H1 (cell line): ENCODE measurements at regions not wholly inside any gene's neighbourhood (a gene's known extent, or its start where the extent isn't known, plus 50 kb on each side); places are given as distances from the start of the nearest gene placed in this dataset.

Source experiments
- CTCF ChIA-PET: fragments of 300-600 bp; sonication (Branson Sonifier 250); formaldehyde crosslinking; loops from one replicate; lab custom pipeline; 2021; ENCODE audit not compliant: partially characterized antibody; lab: Charles Lee
- POLR2A ChIA-PET: fragments of 300-600 bp; sonication (Branson Sonifier 250); formaldehyde crosslinking; loops from one replicate; lab custom pipeline; 2021; ENCODE audit warnings: inconsistent platforms; ENCODE audit not compliant: partially characterized antibody; lab: Charles Lee
- DNase-seq, 2 experiments: peaks; one replicate each; pipeline versions ENCODE4 v3.0.0 to v3.0.0-alpha.2; 2010 to 2022; ENCODE audit warnings: low spot score in 2 of 2, low read depth in 1 of 2, mixed read lengths in 1 of 2
- FAIRE-seq: peaks from 2 replicates; lab custom pipeline; 2011; peaks lifted over from hg19 to GRCh38; lab: Jason Lieb, UNC
- H2AFZ ChIP-seq: 2 replicates; pipeline ENCODE4 v1.8.1; 2012; ENCODE audit warnings: low read length, inconsistent platforms
- H2AK5ac ChIP-seq: 2 replicates; pipeline ENCODE4 v1.6.1; 2013; ENCODE audit warnings: low read depth, low read length
- H2BK120ac ChIP-seq: replicated peaks from 2 replicates; pipeline ENCODE3; 2013; ENCODE audit warnings: low read depth, low read length, inconsistent platforms
- H2BK12ac ChIP-seq: 2 replicates; pipeline ENCODE4 v1.6.1; 2013; ENCODE audit warnings: low read depth, low read length
- H2BK15ac ChIP-seq: 2 replicates; pipeline ENCODE4 v1.6.1; 2013; ENCODE audit warnings: low read length
- H2BK20ac ChIP-seq: 2 replicates; pipeline ENCODE4 v1.6.1; 2013; ENCODE audit warnings: low read length
- H2BK5ac ChIP-seq: 2 replicates; pipeline ENCODE4 v1.6.1; 2013; ENCODE audit warnings: low read depth, low read length
- H3K14ac ChIP-seq: 2 replicates; pipeline ENCODE4 v1.6.1; 2013; ENCODE audit warnings: inconsistent platforms; ENCODE audit not compliant: insufficient read length
- H3K18ac ChIP-seq: 2 replicates; pipeline ENCODE4 v1.6.1; 2013; ENCODE audit warnings: low read length; ENCODE audit errors: extremely low read depth
- H3K23ac ChIP-seq: 2 replicates; pipeline ENCODE4 v1.6.1; 2013; ENCODE audit warnings: inconsistent platforms; ENCODE audit not compliant: insufficient read length
- H3K23me2 ChIP-seq: 2 replicates; pipeline ENCODE4 v1.6.1; 2013; ENCODE audit warnings: low read depth, low read length
- H3K27ac ChIP-seq: 2 replicates; pipeline ENCODE4 v1.6.1; 2011; ENCODE audit warnings: low read depth, low read length, inconsistent platforms
- H3K27me3 ChIP-seq, 4 experiments: replicated peaks in 1 of 4; 1 replicate in 1 of 4; 2 replicates in 3 of 4; pipeline versions ENCODE4 v1.6.1 to v1.8.1; 2011 to 2013; ENCODE audit warnings: low read length in 3 of 4, mild to moderate bottlenecking in 3 of 4, inconsistent platforms in 2 of 4, mixed read lengths in 2 of 4, moderate library complexity in 1 of 4; ENCODE audit not compliant: control insufficient read depth in 3 of 4, insufficient read depth in 3 of 4; ENCODE audit errors: extremely low read depth in 1 of 4
- H3K36me3 ChIP-seq, 4 experiments: 2 replicates each; pipeline versions ENCODE4 v1.6.1 to v1.8.1; 2011 to 2013; ENCODE audit warnings: mild to moderate bottlenecking in 4 of 4, low read length in 3 of 4, moderate library complexity in 2 of 4, control low read depth in 1 of 4, inconsistent platforms in 1 of 4; ENCODE audit not compliant: insufficient read depth in 4 of 4, control insufficient read depth in 2 of 4
- H3K4ac ChIP-seq: replicated peaks from 2 replicates; pipeline ENCODE3; 2013; ENCODE audit warnings: low read length, low read depth, mixed read lengths, inconsistent platforms; ENCODE audit not compliant: insufficient read length
- H3K4me1 ChIP-seq, 4 experiments: replicated peaks in 1 of 4; 1 replicate in 1 of 4; 2 replicates in 3 of 4; pipeline versions ENCODE4 v1.6.1 to v1.8.1; 2011 to 2013; ENCODE audit warnings: low read length in 3 of 4, inconsistent platforms in 2 of 4, mixed read lengths in 1 of 4; ENCODE audit not compliant: insufficient read depth in 4 of 4, control insufficient read depth in 3 of 4
- H3K4me2 ChIP-seq, 2 experiments: 2 replicates each; pipeline versions ENCODE4 v1.6.1 to v1.8.1; 2011 to 2013; ENCODE audit warnings: low read depth in 2 of 2, low read length in 2 of 2, control low read depth in 1 of 2, inconsistent platforms in 1 of 2, mild to moderate bottlenecking in 1 of 2; ENCODE audit not compliant: insufficient read depth in 1 of 2
- H3K4me3 ChIP-seq, 4 experiments: fragments of 200-600, 300-600 bp in 1 of 4; sonication (generic), shearing (Covaris generic), sonication (Bioruptor Twin) in 1 of 4; 2 replicates each; pipeline versions ENCODE4 v1.5.1 to v1.8.1; 2011 to 2016; ENCODE audit warnings: low read length in 4 of 4, low read depth in 3 of 4, control low read depth in 2 of 4, inconsistent platforms in 2 of 4, mild to moderate bottlenecking in 2 of 4, mixed read lengths in 1 of 4, moderate library complexity in 1 of 4; ENCODE audit not compliant: insufficient read depth in 2 of 4; ENCODE audit errors: extremely low read depth in 1 of 4
- H3K56ac ChIP-seq: replicated peaks from 2 replicates; pipeline ENCODE3; 2013; ENCODE audit warnings: low read depth, mild to moderate bottlenecking, mixed read lengths, low read length, inconsistent platforms; ENCODE audit not compliant: insufficient read length
- H3K79me1 ChIP-seq: 2 replicates; pipeline ENCODE4 v1.6.1; 2013; ENCODE audit warnings: low read depth, low read length, control low read depth
- H3K79me2 ChIP-seq, 2 experiments: 2 replicates each; pipeline versions ENCODE4 v1.6.1 to v1.8.1; 2012 to 2013; ENCODE audit warnings: low read length in 2 of 2, mild to moderate bottlenecking in 2 of 2, inconsistent platforms in 1 of 2; ENCODE audit not compliant: insufficient read depth in 2 of 2, control insufficient read depth in 1 of 2
- H3K9ac ChIP-seq, 4 experiments: replicated peaks in 1 of 4; 1 replicate in 1 of 4; 2 replicates in 3 of 4; pipeline versions ENCODE4 v1.6.1 to v1.8.1; 2011 to 2013; ENCODE audit warnings: low read depth in 3 of 4, low read length in 3 of 4, control low read depth in 2 of 4, mild to moderate bottlenecking in 2 of 4, moderate library complexity in 2 of 4, inconsistent platforms in 1 of 4; ENCODE audit errors: extremely low read depth in 1 of 4
- H3K9me3 ChIP-seq, 2 experiments: 2 replicates each; pipeline versions ENCODE4 v1.6.1 to v1.8.1; 2012 to 2013; ENCODE audit warnings: mild to moderate bottlenecking in 2 of 2, moderate library complexity in 2 of 2, control low read depth in 1 of 2, inconsistent platforms in 1 of 2, low read depth in 1 of 2, low read length in 1 of 2, mixed read lengths in 1 of 2; ENCODE audit not compliant: insufficient read depth in 2 of 2
- H4K20me1 ChIP-seq, 2 experiments: replicated peaks in 1 of 2; 2 replicates each; pipeline versions ENCODE3 to v1.8.1; 2011 to 2013; ENCODE audit warnings: inconsistent platforms in 2 of 2, low read length in 2 of 2, mild to moderate bottlenecking in 1 of 2; ENCODE audit not compliant: insufficient read depth in 2 of 2, control insufficient read depth in 1 of 2
- H4K5ac ChIP-seq: 2 replicates; pipeline ENCODE4 v1.6.1; 2013; ENCODE audit warnings: low read length, low read depth, mixed read lengths, inconsistent platforms; ENCODE audit not compliant: insufficient read length
- H4K8ac ChIP-seq: 2 replicates; pipeline ENCODE4 v1.8.0; 2013; ENCODE audit warnings: mild to moderate bottlenecking, moderate library complexity, low read length, inconsistent platforms; ENCODE audit not compliant: insufficient read depth; ENCODE audit errors: extremely low read depth
- H4K91ac ChIP-seq: replicated peaks from 2 replicates; pipeline ENCODE3; 2013; ENCODE audit warnings: low read length, mixed read lengths, inconsistent platforms; ENCODE audit not compliant: insufficient read length
- BCL11A ChIP-seq, 2 experiments: IDR thresholded peaks; one replicate each; pipeline ENCODE4 v1.6.1; 2011; ENCODE audit warnings: low read depth in 2 of 2, low read length in 2 of 2, mild to moderate bottlenecking in 2 of 2
- EP300 ChIP-seq, 2 experiments: IDR thresholded peaks; 1 replicate in 1 of 2; 2 replicates in 1 of 2; pipeline ENCODE4 v1.6.1; 2011 to 2012; ENCODE audit warnings: low read depth in 2 of 2, low read length in 2 of 2, mild to moderate bottlenecking in 2 of 2, borderline replicate concordance in 1 of 2, inconsistent platforms in 1 of 2, moderate library complexity in 1 of 2
- HDAC6 ChIP-seq: IDR thresholded peaks from one replicate; pipeline ENCODE4 v1.7.1; 2012; ENCODE audit warnings: low read depth, mild to moderate bottlenecking, inconsistent platforms, low read length, moderate library complexity
- MAFK ChIP-seq: IDR thresholded peaks from 2 replicates; pipeline ENCODE4 v1.6.1; 2012; ENCODE audit warnings: low read depth, mild to moderate bottlenecking, improper control_type of control experiment, low read length
- PHF8 ChIP-seq: fragments of 200-600 bp; sonication (generic); conservative IDR thresholded peaks from 2 replicates; pipeline ENCODE4 v1.7.1; 2012; ENCODE audit warnings: low read depth, mild to moderate bottlenecking, inconsistent platforms, low read length, moderate library complexity
- POLR2AphosphoS5 ChIP-seq: IDR thresholded peaks from 2 replicates; pipeline ENCODE4 v1.6.1; 2011; ENCODE audit warnings: low read depth, low read length
- RNF2 ChIP-seq: fragments of 200-900, 300-1000 bp; sonication (generic); IDR thresholded peaks from 2 replicates; pipeline ENCODE4 v1.7.1; 2016; ENCODE audit warnings: borderline replicate concordance, low read depth, mild to moderate bottlenecking, antibody characterized with exemption, low read length; ENCODE audit not compliant: poor library complexity, severe bottlenecking; ENCODE audit errors: missing control alignments
- RXRA ChIP-seq: IDR thresholded peaks from 2 replicates; pipeline ENCODE4 v1.6.1; 2011; ENCODE audit warnings: low read depth, mild to moderate bottlenecking, low read length, moderate library complexity; ENCODE audit not compliant: insufficient read depth
- SP1 ChIP-seq: IDR thresholded peaks from 2 replicates; pipeline ENCODE4 v1.6.1; 2011; ENCODE audit warnings: low read depth, low read length
- SP4 ChIP-seq: IDR thresholded peaks from 2 replicates; pipeline ENCODE4 v1.6.1; 2012; ENCODE audit warnings: low read length, inconsistent platforms
- SUZ12 ChIP-seq: fragments of 200-600 bp; sonication (generic); IDR thresholded peaks from 2 replicates; pipeline ENCODE4 v1.6.1; 2012; ENCODE audit warnings: mild to moderate bottlenecking, inconsistent platforms, low read length, moderate library complexity, mixed read lengths
- TEAD4 ChIP-seq: IDR thresholded peaks from 2 replicates; pipeline ENCODE4 v1.6.1; 2012; ENCODE audit warnings: low read depth, low read length, inconsistent platforms, mixed read lengths
- YY1 ChIP-seq: IDR thresholded peaks from 2 replicates; pipeline ENCODE4 v1.6.1; 2011; ENCODE audit warnings: low read depth, mild to moderate bottlenecking, low read length
- WGBS, 2 experiments: shearing (Covaris generic) in 1 of 2; methylation state at CpG; one replicate each; pipeline versions ENCODE4 v1.1.6 to v1.1.7; 2013 to 2015; ENCODE audit warnings: low lambda C conversion rate in 2 of 2, mixed read lengths in 2 of 2, inconsistent platforms in 1 of 2, low coverage in 1 of 2, missing lambda C conversion rate in 1 of 2; ENCODE audit not compliant: insufficient replicate concordance in 2 of 2, insufficient coverage in 1 of 2, insufficient read length in 1 of 2; ENCODE audit errors: extremely low coverage in 1 of 2, missing lambda C conversion rate in 1 of 2; 5-methylcytosine and 5-hydroxymethylcytosine counted together

DNA sequence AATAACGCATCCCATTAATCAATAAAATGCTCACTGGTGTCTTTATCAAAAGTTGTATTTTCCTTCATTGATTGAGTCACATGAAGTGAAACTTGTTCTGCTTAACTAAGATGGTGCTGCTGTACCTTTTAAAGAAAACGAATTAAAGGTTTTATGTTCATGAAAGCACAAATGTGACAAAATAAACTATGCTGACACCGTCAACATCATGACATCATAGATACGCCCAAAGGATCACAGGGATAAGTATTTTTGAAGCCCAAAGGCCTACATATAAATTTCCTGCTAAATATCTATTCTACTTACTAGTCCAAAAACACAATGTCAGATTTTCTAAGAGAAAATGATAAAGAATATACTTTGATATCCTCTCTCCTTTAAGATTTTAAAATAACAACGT is 94.4 kb downstream of the FAM217A start:
- H2BK20ac ChIP-seq, result no peak overlapping the region
- H2BK15ac ChIP-seq, result no peak overlapping the region
- no peak overlapping the region for H2AK5ac ChIP-seq
- no peak overlapping the region for H3K18ac ChIP-seq
- H3K9ac ChIP-seq, result no peak overlapping the region
- no peak overlapping the region for H2BK5ac ChIP-seq
- 85% methylated on average over 5 of the region's 5 CpGs; no CpG with 5 or more reads in 1 of the 2 experiments for WGBS, 2 experiments
- no peak for DNase-seq
- H4K5ac ChIP-seq, result no peak overlapping the region
- H2BK12ac ChIP-seq, result no peak overlapping the region
- no peak overlapping the region for H3K4me3 ChIP-seq
- no peak overlapping the region for H3K27ac ChIP-seq
- H3K27me3 ChIP-seq, result no peaks in the 10 kb centered on the region
- H3K4ac ChIP-seq, result no peak overlapping the region
- no peak overlapping the region for H3K4me2 ChIP-seq
- H3K36me3 ChIP-seq, result no peaks in the 10 kb centered on the region
- H3K79me2 ChIP-seq, result no peaks in the 10 kb centered on the region
- no peaks in the 10 kb centered on the region for H3K23me2 ChIP-seq
- H3K14ac ChIP-seq, result no peak overlapping the region
- no peak overlapping the region for H4K8ac ChIP-seq
- no peaks in the 10 kb centered on the region for H3K9me3 ChIP-seq
- no peak overlapping the region for H3K56ac ChIP-seq
- H2BK120ac ChIP-seq, result no peak overlapping the region
- POLR2A ChIA-PET, result no interaction called here
- no peak for FAIRE-seq
- H3K4me1 ChIP-seq, result peaks cover 2 to 12% (median 6%) of the 10 kb centered on the region in 4 experiments; a peak in 5 of 7 replicates
- H4K20me1 ChIP-seq, result no peaks in the 10 kb centered on the region
- CTCF ChIA-PET, result interaction anchor here (0.7 to 2.7 kb wide), 6 partner anchors 7 to 159 kb away, joined by 3 to 20 read pairs (median 4); partner anchors contain the start of gene FAM50B
- no peak overlapping the region for H3K23ac ChIP-seq
- no peak overlapping the region for H2AFZ ChIP-seq
- no peaks in the 10 kb centered on the region; the same call in 1 of the 2 replicates for H3K79me1 ChIP-seq
- H4K91ac ChIP-seq, result no peak overlapping the region
- TF ChIP-seq RNF2 (no peak), SP1 (no peak), EP300 (IDR thresholded peaks at IDR 0.05; ENCODE audit: borderline replicate concordance in 1 of 2, low read depth in 2 of 2, low read length in 2 of 2) (no peak), MAFK (no peak), HDAC6 (no peak), BCL11A (IDR thresholded peaks at IDR 0.05; ENCODE audit: low read depth in 2 of 2, low read length in 2 of 2) (no peak), PHF8 (no peak), SUZ12 (no peak), YY1 (no peak), POLR2AphosphoS5 (no peak), TEAD4 (no peak), RXRA (no peak), SP4 (no peak)
